ENCODE measurements at regions not wholly inside any gene's neighbourhood (a gene's known extent, or its start where the extent isn't known, plus 50 kb on each side); places are given as distances from the start of the nearest gene placed in this dataset.

DNA sequence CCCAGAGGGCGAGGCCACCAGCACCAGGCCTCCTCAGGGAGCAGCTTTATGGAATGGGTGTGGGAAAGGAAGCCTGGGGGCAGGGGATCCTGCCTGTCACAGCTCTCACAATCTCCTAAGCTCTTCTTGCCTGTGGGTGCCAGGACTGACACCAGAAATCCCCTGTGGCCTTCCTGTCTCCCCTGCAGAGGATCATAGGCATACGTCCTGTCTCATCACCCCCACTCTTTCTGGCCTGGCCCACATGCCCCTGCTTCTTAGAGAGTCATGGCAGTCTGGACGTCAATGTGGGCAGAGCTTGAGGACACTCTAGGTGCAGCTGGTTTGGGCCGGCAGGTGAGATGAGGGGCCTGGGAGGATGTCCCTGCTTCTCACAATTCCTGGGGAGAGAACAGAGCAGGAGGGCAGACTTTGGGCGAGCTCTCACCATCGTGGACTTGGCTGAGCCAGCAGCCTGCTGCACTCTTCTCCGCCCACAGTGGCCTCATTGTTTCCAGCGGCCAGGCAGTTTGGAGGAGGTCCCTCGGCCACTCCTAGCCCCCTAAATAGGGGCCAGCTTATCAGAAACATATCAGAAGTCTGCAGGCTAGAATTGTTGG is 67.3 kb upstream of the ZFR start:
- POLR2A ChIA-PET (ENCODE audit: partially characterized antibody) = no interaction called here
- no peak overlapping the region for H4K5ac ChIP-seq (ENCODE audit: insufficient read length, low read depth, low read length)
- no peak overlapping the region for H2BK20ac ChIP-seq (ENCODE audit: low read length)
- H3K9ac ChIP-seq (replicated peaks in 1 of 4; ENCODE audit: extremely low read depth in 1 of 4, low read depth in 3 of 4, low read length in 3 of 4) = no peak overlapping the region
- 0 out of 7 replicates have a peak, but pooled peaks cover 0 to 2% (median 0%) of the 10 kb centered on the region in 4 experiments for H3K4me1 ChIP-seq (replicated peaks in 1 of 4; ENCODE audit: control insufficient read depth in 3 of 4, insufficient read depth in 4 of 4, low read length in 3 of 4)
- H3K4me3 ChIP-seq (ENCODE audit: extremely low read depth in 1 of 4, insufficient read depth in 2 of 4, low read depth in 3 of 4, low read length in 4 of 4) = no peak overlapping the region
- no peak overlapping the region for H2BK120ac ChIP-seq (replicated peaks; ENCODE audit: low read depth, low read length)
- H3K9me3 ChIP-seq (ENCODE audit: insufficient read depth in 2 of 2, low read depth in 1 of 2, low read length in 1 of 2) = no peaks in the 10 kb centered on the region
- H3K18ac ChIP-seq (ENCODE audit: extremely low read depth, low read length) = no peak overlapping the region
- H3K79me1 ChIP-seq (ENCODE audit: low read depth, low read length) = no peaks in the 10 kb centered on the region
- H3K27ac ChIP-seq (ENCODE audit: low read depth, low read length) = no peak overlapping the region
- H4K8ac ChIP-seq (ENCODE audit: extremely low read depth, insufficient read depth, low read length) = no peak overlapping the region
- H2BK15ac ChIP-seq (ENCODE audit: low read length) = no peak overlapping the region
- H3K23ac ChIP-seq (ENCODE audit: insufficient read length) = no peak overlapping the region
- no peak overlapping the region for H3K56ac ChIP-seq (replicated peaks; ENCODE audit: insufficient read length, low read depth, low read length)
- TF ChIP-seq NANOG (IDR thresholded peaks at IDR 0.05; ENCODE audit: insufficient read depth, low read depth, low read length, poor library complexity, severe bottlenecking) = no peak
- no peak for TF ChIP-seq SUZ12 (IDR thresholded peaks at IDR 0.05; ENCODE audit: low read length)
- TF ChIP-seq, protein P1, sequence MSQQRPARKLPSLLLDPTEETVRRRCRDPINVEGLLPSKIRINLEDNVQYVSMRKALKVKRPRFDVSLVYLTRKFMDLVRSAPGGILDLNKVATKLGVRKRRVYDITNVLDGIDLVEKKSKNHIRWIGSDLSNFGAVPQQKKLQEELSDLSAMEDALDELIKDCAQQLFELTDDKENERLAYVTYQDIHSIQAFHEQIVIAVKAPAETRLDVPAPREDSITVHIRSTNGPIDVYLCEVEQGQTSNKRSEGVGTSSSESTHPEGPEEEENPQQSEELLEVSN (IDR thresholded peaks at IDR 0.05) = no peak
- no peak for TF ChIP-seq HDAC6 (IDR thresholded peaks at IDR 0.05; ENCODE audit: low read depth, low read length)
- no peak for TF ChIP-seq POLR2A (IDR thresholded peaks at IDR 0.05; ENCODE audit: control extremely low read depth in 1 of 2, low read depth in 2 of 2, low read length in 2 of 2)
- no peak for TF ChIP-seq SP4 (IDR thresholded peaks at IDR 0.05; ENCODE audit: low read length)
- no peak for TF ChIP-seq RAD21 (IDR thresholded peaks at IDR 0.05 in 1 of 2, conservative IDR thresholded peaks at IDR 0.05 in 1 of 2; ENCODE audit: low read depth in 2 of 2, low read length in 2 of 2)
- TF ChIP-seq KDM5A (IDR thresholded peaks at IDR 0.05; ENCODE audit: low read length) = no peak
- TF ChIP-seq CBX5 (IDR thresholded peaks at IDR 0.05; ENCODE audit: low read depth, low read length) = no peak
- no peak overlapping the region for H3K14ac ChIP-seq (ENCODE audit: insufficient read length)
- no peaks in the 10 kb centered on the region for H3K23me2 ChIP-seq (ENCODE audit: low read depth, low read length)
- CTCF ChIA-PET (ENCODE audit: partially characterized antibody) = interaction anchor here (0.6 to 5.0 kb wide), 5 partner anchors 13 to 1861 kb away, joined by 3 to 22 read pairs (median 3); no protein-coding TSS in a partner anchor
- DNase-seq (ENCODE audit: low read depth in 1 of 2, low spot score in 2 of 2) = no peak
- H4K91ac ChIP-seq (replicated peaks; ENCODE audit: insufficient read length, low read length) = no peak overlapping the region
- no peak for FAIRE-seq
- no peaks in the 10 kb centered on the region for H4K20me1 ChIP-seq (replicated peaks in 1 of 2; ENCODE audit: control insufficient read depth in 1 of 2, insufficient read depth in 2 of 2, low read length in 2 of 2)
- no peak overlapping the region for H2AFZ ChIP-seq (ENCODE audit: low read length)
- H3K4ac ChIP-seq (replicated peaks; ENCODE audit: insufficient read length, low read depth, low read length) = no peak overlapping the region
- 82% methylated on average over 9 of the region's 9 CpGs; no CpG with 5 or more reads in 1 of the 2 experiments for WGBS, 2 experiments (ENCODE audit: extremely low coverage in 1 of 2, insufficient coverage in 1 of 2, insufficient read length in 1 of 2, insufficient replicate concordance in 2 of 2, low coverage in 1 of 2, low lambda C conversion rate in 2 of 2, missing lambda C conversion rate in 1 of 2)
- H3K4me2 ChIP-seq (ENCODE audit: insufficient read depth in 1 of 2, low read depth in 2 of 2, low read length in 2 of 2) = no peak overlapping the region
- no peaks in the 10 kb centered on the region for H3K27me3 ChIP-seq (replicated peaks in 1 of 4; ENCODE audit: control insufficient read depth in 3 of 4, extremely low read depth in 1 of 4, insufficient read depth in 3 of 4, low read length in 3 of 4)
- H2BK12ac ChIP-seq (ENCODE audit: low read depth, low read length) = no peak overlapping the region
- no peaks in the 10 kb centered on the region for H3K36me3 ChIP-seq (ENCODE audit: control insufficient read depth in 2 of 4, insufficient read depth in 4 of 4, low read length in 3 of 4)
- H3K79me2 ChIP-seq (ENCODE audit: control insufficient read depth in 1 of 2, insufficient read depth in 2 of 2, low read length in 2 of 2) = no peaks in the 10 kb centered on the region
- no peak overlapping the region for H2AK5ac ChIP-seq (ENCODE audit: low read depth, low read length)
- no peak overlapping the region for H2BK5ac ChIP-seq (ENCODE audit: low read depth, low read length)
